ENCODE measurements at regions not wholly inside any gene's neighbourhood (a gene's known extent, or its start where the extent isn't known, plus 50 kb on each side); places are given as distances from the start of the nearest gene placed in this dataset.

DNA sequence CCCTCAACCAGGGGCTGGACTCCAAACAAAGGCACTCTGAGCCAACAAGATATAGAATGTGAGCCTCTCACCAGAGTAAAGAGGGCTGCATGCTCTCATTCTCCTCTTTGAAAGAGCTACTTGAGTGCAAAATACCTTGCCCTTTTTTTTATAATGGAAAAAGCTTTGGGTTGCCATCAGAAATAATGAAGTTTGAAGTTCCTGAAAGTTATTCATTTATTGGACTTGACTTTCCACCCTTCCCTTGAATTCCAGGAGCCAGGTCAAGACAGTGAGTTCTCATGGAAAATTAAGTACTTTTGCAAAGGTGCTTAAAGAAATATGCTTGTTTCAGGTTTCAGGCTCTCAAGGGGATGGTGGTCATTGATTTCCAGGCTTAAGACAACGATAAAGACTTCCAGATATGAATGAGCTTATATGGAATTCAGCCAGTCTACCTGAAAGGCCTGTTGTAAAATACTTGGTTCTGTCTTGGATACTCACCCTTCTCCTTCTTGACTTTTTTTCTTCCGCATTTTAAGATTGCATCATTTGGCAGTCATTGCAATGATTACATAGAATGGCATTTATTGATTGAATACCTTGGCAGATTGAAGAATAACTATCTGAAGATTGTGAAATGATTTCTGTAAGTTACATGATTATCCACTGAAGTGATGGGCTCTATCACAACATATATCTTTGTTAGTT lies 696.4 kb downstream of the INHBA start (continued):
- TF ChIP-seq, protein P1, sequence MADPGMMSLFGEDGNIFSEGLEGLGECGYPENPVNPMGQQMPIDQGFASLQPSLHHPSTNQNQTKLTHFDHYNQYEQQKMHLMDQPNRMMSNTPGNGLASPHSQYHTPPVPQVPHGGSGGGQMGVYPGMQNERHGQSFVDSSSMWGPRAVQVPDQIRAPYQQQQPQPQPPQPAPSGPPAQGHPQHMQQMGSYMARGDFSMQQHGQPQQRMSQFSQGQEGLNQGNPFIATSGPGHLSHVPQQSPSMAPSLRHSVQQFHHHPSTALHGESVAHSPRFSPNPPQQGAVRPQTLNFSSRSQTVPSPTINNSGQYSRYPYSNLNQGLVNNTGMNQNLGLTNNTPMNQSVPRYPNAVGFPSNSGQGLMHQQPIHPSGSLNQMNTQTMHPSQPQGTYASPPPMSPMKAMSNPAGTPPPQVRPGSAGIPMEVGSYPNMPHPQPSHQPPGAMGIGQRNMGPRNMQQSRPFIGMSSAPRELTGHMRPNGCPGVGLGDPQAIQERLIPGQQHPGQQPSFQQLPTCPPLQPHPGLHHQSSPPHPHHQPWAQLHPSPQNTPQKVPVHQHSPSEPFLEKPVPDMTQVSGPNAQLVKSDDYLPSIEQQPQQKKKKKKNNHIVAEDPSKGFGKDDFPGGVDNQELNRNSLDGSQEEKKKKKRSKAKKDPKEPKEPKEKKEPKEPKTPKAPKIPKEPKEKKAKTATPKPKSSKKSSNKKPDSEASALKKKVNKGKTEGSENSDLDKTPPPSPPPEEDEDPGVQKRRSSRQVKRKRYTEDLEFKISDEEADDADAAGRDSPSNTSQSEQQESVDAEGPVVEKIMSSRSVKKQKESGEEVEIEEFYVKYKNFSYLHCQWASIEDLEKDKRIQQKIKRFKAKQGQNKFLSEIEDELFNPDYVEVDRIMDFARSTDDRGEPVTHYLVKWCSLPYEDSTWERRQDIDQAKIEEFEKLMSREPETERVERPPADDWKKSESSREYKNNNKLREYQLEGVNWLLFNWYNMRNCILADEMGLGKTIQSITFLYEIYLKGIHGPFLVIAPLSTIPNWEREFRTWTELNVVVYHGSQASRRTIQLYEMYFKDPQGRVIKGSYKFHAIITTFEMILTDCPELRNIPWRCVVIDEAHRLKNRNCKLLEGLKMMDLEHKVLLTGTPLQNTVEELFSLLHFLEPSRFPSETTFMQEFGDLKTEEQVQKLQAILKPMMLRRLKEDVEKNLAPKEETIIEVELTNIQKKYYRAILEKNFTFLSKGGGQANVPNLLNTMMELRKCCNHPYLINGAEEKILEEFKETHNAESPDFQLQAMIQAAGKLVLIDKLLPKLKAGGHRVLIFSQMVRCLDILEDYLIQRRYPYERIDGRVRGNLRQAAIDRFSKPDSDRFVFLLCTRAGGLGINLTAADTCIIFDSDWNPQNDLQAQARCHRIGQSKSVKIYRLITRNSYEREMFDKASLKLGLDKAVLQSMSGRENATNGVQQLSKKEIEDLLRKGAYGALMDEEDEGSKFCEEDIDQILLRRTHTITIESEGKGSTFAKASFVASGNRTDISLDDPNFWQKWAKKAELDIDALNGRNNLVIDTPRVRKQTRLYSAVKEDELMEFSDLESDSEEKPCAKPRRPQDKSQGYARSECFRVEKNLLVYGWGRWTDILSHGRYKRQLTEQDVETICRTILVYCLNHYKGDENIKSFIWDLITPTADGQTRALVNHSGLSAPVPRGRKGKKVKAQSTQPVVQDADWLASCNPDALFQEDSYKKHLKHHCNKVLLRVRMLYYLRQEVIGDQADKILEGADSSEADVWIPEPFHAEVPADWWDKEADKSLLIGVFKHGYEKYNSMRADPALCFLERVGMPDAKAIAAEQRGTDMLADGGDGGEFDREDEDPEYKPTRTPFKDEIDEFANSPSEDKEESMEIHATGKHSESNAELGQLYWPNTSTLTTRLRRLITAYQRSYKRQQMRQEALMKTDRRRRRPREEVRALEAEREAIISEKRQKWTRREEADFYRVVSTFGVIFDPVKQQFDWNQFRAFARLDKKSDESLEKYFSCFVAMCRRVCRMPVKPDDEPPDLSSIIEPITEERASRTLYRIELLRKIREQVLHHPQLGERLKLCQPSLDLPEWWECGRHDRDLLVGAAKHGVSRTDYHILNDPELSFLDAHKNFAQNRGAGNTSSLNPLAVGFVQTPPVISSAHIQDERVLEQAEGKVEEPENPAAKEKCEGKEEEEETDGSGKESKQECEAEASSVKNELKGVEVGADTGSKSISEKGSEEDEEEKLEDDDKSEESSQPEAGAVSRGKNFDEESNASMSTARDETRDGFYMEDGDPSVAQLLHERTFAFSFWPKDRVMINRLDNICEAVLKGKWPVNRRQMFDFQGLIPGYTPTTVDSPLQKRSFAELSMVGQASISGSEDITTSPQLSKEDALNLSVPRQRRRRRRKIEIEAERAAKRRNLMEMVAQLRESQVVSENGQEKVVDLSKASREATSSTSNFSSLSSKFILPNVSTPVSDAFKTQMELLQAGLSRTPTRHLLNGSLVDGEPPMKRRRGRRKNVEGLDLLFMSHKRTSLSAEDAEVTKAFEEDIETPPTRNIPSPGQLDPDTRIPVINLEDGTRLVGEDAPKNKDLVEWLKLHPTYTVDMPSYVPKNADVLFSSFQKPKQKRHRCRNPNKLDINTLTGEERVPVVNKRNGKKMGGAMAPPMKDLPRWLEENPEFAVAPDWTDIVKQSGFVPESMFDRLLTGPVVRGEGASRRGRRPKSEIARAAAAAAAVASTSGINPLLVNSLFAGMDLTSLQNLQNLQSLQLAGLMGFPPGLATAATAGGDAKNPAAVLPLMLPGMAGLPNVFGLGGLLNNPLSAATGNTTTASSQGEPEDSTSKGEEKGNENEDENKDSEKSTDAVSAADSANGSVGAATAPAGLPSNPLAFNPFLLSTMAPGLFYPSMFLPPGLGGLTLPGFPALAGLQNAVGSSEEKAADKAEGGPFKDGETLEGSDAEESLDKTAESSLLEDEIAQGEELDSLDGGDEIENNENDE (IDR thresholded peaks at IDR 0.05; ENCODE audit: insufficient replicate concordance, low read length), result no peak
- no peak for TF ChIP-seq TEAD4 (IDR thresholded peaks at IDR 0.05; ENCODE audit: low read depth, low read length)
- TF ChIP-seq PHF8 (conservative IDR thresholded peaks at IDR 0.05; ENCODE audit: low read depth, low read length), result no peak
- no peak for TF ChIP-seq RNF2 (IDR thresholded peaks at IDR 0.05; ENCODE audit: borderline replicate concordance, low read depth, low read length, missing control alignments, poor library complexity, severe bottlenecking)
- TF ChIP-seq ASH2L (IDR thresholded peaks at IDR 0.05; ENCODE audit: low read length), result no peak
- TF ChIP-seq SP1 (IDR thresholded peaks at IDR 0.05; ENCODE audit: low read depth, low read length), result no peak
